Endodermal cell (in vitro differentiated cells): ENCODE measurements at regions not wholly inside any gene's neighbourhood (a gene's known extent, or its start where the extent isn't known, plus 50 kb on each side); places are given as distances from the start of the nearest gene placed in this dataset.

Experiments used
- DNase-seq: peaks from one replicate; pipeline ENCODE4 v3.0.0-alpha.2; 2017
- H3K27ac ChIP-seq: 2 replicates; pipeline ENCODE4 v1.5.1; 2013; ENCODE audit warnings: mild to moderate bottlenecking, low read depth, low read length, moderate library complexity
- H3K27me3 ChIP-seq: 2 replicates; pipeline ENCODE4 v1.6.1; 2013; ENCODE audit warnings: mild to moderate bottlenecking, low read length, moderate library complexity; ENCODE audit not compliant: insufficient read depth, control insufficient read depth, poor library complexity, severe bottlenecking
- H3K36me3 ChIP-seq: 2 replicates; pipeline ENCODE4 v1.7.0; 2013; ENCODE audit warnings: mild to moderate bottlenecking, low read length, moderate library complexity; ENCODE audit not compliant: control insufficient read depth, insufficient read depth
- H3K4me1 ChIP-seq: one replicate; pipeline ENCODE4 v1.7.0; 2013; ENCODE audit warnings: low read length; ENCODE audit not compliant: control insufficient read depth, insufficient read depth
- H3K4me3 ChIP-seq: 2 replicates; pipeline ENCODE4 v1.5.1; 2013; ENCODE audit warnings: mild to moderate bottlenecking, low read length, moderate library complexity
- H3K9ac ChIP-seq: 2 replicates; pipeline ENCODE4 v1.6.1; 2013; ENCODE audit warnings: mild to moderate bottlenecking, low read length, moderate library complexity; ENCODE audit not compliant: poor library complexity, severe bottlenecking; ENCODE audit errors: extremely low read depth
- H3K9me3 ChIP-seq: 2 replicates; pipeline ENCODE4 v1.6.1; 2013; ENCODE audit warnings: mild to moderate bottlenecking, low read length, moderate library complexity; ENCODE audit not compliant: control insufficient read depth
- H3K27ac Mint-ChIP-seq: 2 replicates; pipeline ENCODE4 v1.8.0; 2020; ENCODE audit warnings: mixed read lengths
- H3K27me3 Mint-ChIP-seq: 2 replicates; pipeline ENCODE4 v1.8.0; 2021; ENCODE audit warnings: mild to moderate bottlenecking, mixed read lengths; ENCODE audit not compliant: insufficient read depth
- H3K36me3 Mint-ChIP-seq: 2 replicates; pipeline ENCODE4 v1.8.0; 2020; ENCODE audit warnings: low read depth, mixed read lengths
- H3K4me1 Mint-ChIP-seq: 2 replicates; pipeline ENCODE4 v1.8.0; 2020; ENCODE audit warnings: mixed read lengths
- H3K4me3 Mint-ChIP-seq: 2 replicates; pipeline ENCODE4 v1.8.0; 2020; ENCODE audit warnings: mild to moderate bottlenecking, moderate library complexity, mixed read lengths
- H3K9me3 Mint-ChIP-seq: 2 replicates; pipeline ENCODE4 v1.8.0; 2020; ENCODE audit warnings: mild to moderate bottlenecking, mixed read lengths
- WGBS, 2 experiments: methylation state at CpG; one replicate each; pipeline versions ENCODE4 v1.1.5 to v1.1.7; 2013; ENCODE audit warnings: missing lambda C conversion rate in 2 of 2, mixed read lengths in 1 of 2; ENCODE audit not compliant: insufficient coverage in 1 of 2, insufficient read length in 1 of 2; 5-methylcytosine and 5-hydroxymethylcytosine counted together
- TF ChIP-seq, protein P1 (sequence below): fragments of 200-600 bp; sonication (generic); conservative IDR thresholded peaks from 2 replicates; pipeline ENCODE4 v1.5.0; 2021; ENCODE audit warnings: antibody characterized with exemption, mild to moderate bottlenecking

- no peaks in the 10 kb centered on the region for H3K4me1 Mint-ChIP-seq
- 82 to 85% methylated on average over 2 of the region's 2 CpGs for WGBS, 2 experiments
- peaks cover 12% of the 10 kb centered on the region for H3K9me3 Mint-ChIP-seq
- Histone ChIP-seq H3K9me3 (no peaks in the 10 kb centered on the region), H3K4me1 (no peaks in the 10 kb centered on the region), H3K9ac (no peak overlapping the region), H3K27ac (no peak overlapping the region), H3K36me3 (no peaks in the 10 kb centered on the region), H3K4me3 (no peak overlapping the region), H3K27me3 (no peaks in the 10 kb centered on the region)
- no peaks in the 10 kb centered on the region for H3K27me3 Mint-ChIP-seq
- H3K27ac Mint-ChIP-seq: no peak overlapping the region
- no peak overlapping the region for H3K4me3 Mint-ChIP-seq
- no peaks in the 10 kb centered on the region for H3K36me3 Mint-ChIP-seq
- DNase-seq: no peak
- TF ChIP-seq, protein P1, sequence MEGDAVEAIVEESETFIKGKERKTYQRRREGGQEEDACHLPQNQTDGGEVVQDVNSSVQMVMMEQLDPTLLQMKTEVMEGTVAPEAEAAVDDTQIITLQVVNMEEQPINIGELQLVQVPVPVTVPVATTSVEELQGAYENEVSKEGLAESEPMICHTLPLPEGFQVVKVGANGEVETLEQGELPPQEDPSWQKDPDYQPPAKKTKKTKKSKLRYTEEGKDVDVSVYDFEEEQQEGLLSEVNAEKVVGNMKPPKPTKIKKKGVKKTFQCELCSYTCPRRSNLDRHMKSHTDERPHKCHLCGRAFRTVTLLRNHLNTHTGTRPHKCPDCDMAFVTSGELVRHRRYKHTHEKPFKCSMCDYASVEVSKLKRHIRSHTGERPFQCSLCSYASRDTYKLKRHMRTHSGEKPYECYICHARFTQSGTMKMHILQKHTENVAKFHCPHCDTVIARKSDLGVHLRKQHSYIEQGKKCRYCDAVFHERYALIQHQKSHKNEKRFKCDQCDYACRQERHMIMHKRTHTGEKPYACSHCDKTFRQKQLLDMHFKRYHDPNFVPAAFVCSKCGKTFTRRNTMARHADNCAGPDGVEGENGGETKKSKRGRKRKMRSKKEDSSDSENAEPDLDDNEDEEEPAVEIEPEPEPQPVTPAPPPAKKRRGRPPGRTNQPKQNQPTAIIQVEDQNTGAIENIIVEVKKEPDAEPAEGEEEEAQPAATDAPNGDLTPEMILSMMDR: no peak
Observed at GRCh38 chr3:86578071-86578470, 412.9 kb downstream of the VGLL3 start.

DNA sequence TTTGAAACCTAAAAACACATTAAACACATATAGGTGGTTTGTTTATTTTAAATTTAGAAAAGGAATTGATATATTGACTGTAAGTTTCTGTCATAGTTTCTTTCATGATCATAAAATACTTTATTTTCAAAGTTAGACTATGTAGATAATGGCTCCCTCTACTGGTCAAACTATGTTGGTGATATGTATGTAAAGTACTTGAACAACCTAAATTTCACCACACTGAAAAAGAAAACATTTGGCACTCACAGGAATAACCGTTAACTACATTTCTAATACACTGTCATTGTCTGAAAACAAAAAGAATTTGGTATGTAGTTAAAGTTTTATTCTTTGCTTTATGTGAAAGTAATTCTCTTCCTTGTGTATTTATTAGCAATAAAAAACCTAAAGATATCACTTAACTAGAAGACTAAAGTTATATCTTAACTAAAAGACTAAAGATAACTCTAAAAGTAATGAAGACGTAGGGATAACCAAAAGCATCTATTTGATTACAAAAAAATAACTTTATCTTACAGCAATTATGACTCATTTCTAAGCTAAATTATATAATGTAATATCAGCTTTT, 427.5 kb downstream of the VGLL3 start:
- Mint-ChIP-seq H3K27ac (no peak overlapping the region), H3K4me3 (no peak overlapping the region), H3K27me3 (no peaks in the 10 kb centered on the region), H3K36me3 (no peaks in the 10 kb centered on the region), H3K4me1 (peaks cover 21% of the 10 kb centered on the region), H3K9me3 (peaks cover under 1% of the 10 kb centered on the region)
- Histone ChIP-seq H3K9ac (no peak overlapping the region), H3K9me3 (no peaks in the 10 kb centered on the region), H3K27ac (no peak overlapping the region), H3K4me3 (no peak overlapping the region), H3K27me3 (no peaks in the 10 kb centered on the region), H3K4me1 (peaks cover 8% of the 10 kb centered on the region), H3K36me3 (no peaks in the 10 kb centered on the region)
- WGBS, 2 experiments: 100% methylated on average over 1 of the region's 2 CpGs; no CpG with 5 or more reads in 1 of the 2 experiments
- TF ChIP-seq, protein P1: peak; percentile 88
- DNase-seq: no peak

DNA sequence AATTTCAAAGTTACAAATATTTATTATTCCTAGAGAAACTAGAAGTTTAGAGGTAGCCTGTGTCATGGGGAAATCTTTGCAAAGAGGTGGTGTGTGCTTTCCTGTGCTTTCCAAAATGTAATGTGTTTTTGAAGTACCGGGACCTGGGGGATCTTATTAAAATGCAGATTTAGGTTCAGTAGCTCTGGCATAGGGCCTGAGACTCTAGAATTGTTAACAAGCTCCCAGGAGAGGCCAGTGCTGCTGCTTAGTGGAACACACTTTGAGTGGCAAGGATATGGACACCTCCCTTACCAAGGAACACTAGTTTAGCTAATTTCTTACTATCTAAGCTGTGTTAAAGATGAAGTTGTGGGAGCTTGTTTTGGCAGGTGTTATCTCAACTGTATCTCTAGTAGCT, 428.9 kb downstream of the VGLL3 start:
- H3K4me1 ChIP-seq: peaks cover 8% of the 10 kb centered on the region
- H3K27ac Mint-ChIP-seq: peak overlapping the region; percentile 50
- H3K36me3 ChIP-seq: no peaks in the 10 kb centered on the region
- no peaks in the 10 kb centered on the region for H3K9me3 ChIP-seq
- no peaks in the 10 kb centered on the region for H3K9me3 Mint-ChIP-seq
- no peak overlapping the region for H3K4me3 Mint-ChIP-seq
- no peaks in the 10 kb centered on the region for H3K27me3 Mint-ChIP-seq
- H3K27me3 ChIP-seq: no peaks in the 10 kb centered on the region
- WGBS, 2 experiments: 53 to 100% methylated on average over 1 of the region's 1 CpG
- H3K9ac ChIP-seq: no peak overlapping the region
- no peak overlapping the region for H3K27ac ChIP-seq
- TF ChIP-seq, protein P1: no peak
- H3K36me3 Mint-ChIP-seq: no peaks in the 10 kb centered on the region
- no peak for DNase-seq
- H3K4me1 Mint-ChIP-seq: peaks cover 21% of the 10 kb centered on the region
- H3K4me3 ChIP-seq: no peak overlapping the region
